ENCODE measurements at regions not wholly inside any gene's neighbourhood (a gene's known extent, or its start where the extent isn't known, plus 50 kb on each side); places are given as distances from the start of the nearest gene placed in this dataset.

- ChIA-PET POLR2A (no interaction called here), CTCF (interaction anchor here (1.4 to 2.3 kb wide), 2 partner anchors 9 to 27 kb away, joined by 5 to 7 read pairs; no protein-coding TSS in a partner anchor)
- TF ChIP-seq CTCF (IDR thresholded peaks at IDR 0.05; ENCODE audit: control extremely low read depth, extremely low read depth, low read depth, missing control alignments) = no peak
- no peak for DNase-seq (ENCODE audit: extremely low spot score)
These were observed 210.3 kb downstream of the MYCN start for GRCh38 chr2:16150456-16151280.

GRCh38 chr2:16149349-16150243, 209.2 kb downstream of the MYCN start:
- ChIA-PET POLR2A (no interaction called here), CTCF (interaction anchor here (1.4 to 2.3 kb wide), 2 partner anchors 10 to 26 kb away, joined by 5 to 7 read pairs; no protein-coding TSS in a partner anchor)
- TF ChIP-seq CTCF (IDR thresholded peaks at IDR 0.05; ENCODE audit: control extremely low read depth, extremely low read depth, low read depth, missing control alignments) = no peak
- DNase-seq (ENCODE audit: extremely low spot score) = no peak

- no peak for DNase-seq (ENCODE audit: extremely low spot score)
- TF ChIP-seq CTCF (IDR thresholded peaks at IDR 0.05; ENCODE audit: control extremely low read depth, extremely low read depth, low read depth, missing control alignments) = no peak
- POLR2A ChIA-PET = no interaction called here
- CTCF ChIA-PET = no interaction called here
These were observed 208.4 kb downstream of the MYCN start for GRCh38 chr2:16148632-16149348.

- TF ChIP-seq CTCF (IDR thresholded peaks at IDR 0.05; ENCODE audit: control extremely low read depth, extremely low read depth, low read depth, missing control alignments) = no peak
- no peak for DNase-seq (ENCODE audit: extremely low spot score)
- ChIA-PET POLR2A (interaction anchor here (0.6 kb wide), 1 partner anchor 552 kb away, joined by 3 read pairs; no protein-coding TSS in a partner anchor), CTCF (no interaction called here)
These were observed 202.3 kb downstream of the MYCN start for GRCh38 chr2:16142383-16143361.

GRCh38 chr2:16141641-16141921, 201.2 kb downstream of the MYCN start:
- TF ChIP-seq CTCF (IDR thresholded peaks at IDR 0.05; ENCODE audit: control extremely low read depth, extremely low read depth, low read depth, missing control alignments) = no peak
- DNase-seq (ENCODE audit: extremely low spot score) = no peak
- ChIA-PET POLR2A (no interaction called here), CTCF (no interaction called here)

Measured in GM10248 (cell line).